ENCODE measurements at regions not wholly inside any gene's neighbourhood (a gene's known extent, or its start where the extent isn't known, plus 50 kb on each side); places are given as distances from the start of the nearest gene placed in this dataset.

- H3K4me3 ChIP-seq (replicated peaks in 1 of 3; ENCODE audit: insufficient read depth in 1 of 3, low read depth in 2 of 3, low read length in 3 of 3): no peak overlapping the region
- H4K20me1 ChIP-seq (ENCODE audit: insufficient read depth, low read length): no peaks in the 10 kb centered on the region
- POLR2A ChIA-PET: no interaction called here
- no CpG with 5 or more reads among the region's 1 CpG for WGBS (ENCODE audit: low lambda C conversion rate)
- H3K79me2 ChIP-seq (ENCODE audit: insufficient read depth, low read length): no peaks in the 10 kb centered on the region
- H3K9me3 ChIP-seq (ENCODE audit: low read length): peaks cover 27% of the 10 kb centered on the region; the same call in 1 of the 2 replicates
- no TSS peak for BruUV-seq (replicated peaks)
- in situ Hi-C loops (cut with HindIII; ENCODE audit: extremely low pct_ligation_motif_present, low pct_unique_long_range_greater_than_20kb): no loop called here
- no peaks in the 10 kb centered on the region for H3K36me3 ChIP-seq (replicated peaks in 1 of 2; ENCODE audit: control insufficient read depth in 1 of 2, insufficient read depth in 2 of 2, low read length in 2 of 2)
- H3K27ac ChIP-seq (ENCODE audit: extremely low read length, insufficient read depth, low read length): no peak overlapping the region
- no peaks in the 10 kb centered on the region for H3K27me3 ChIP-seq (ENCODE audit: control insufficient read depth in 1 of 2, insufficient read depth in 2 of 2, low read length in 2 of 2)
- no peak overlapping the region for H3K9ac ChIP-seq (ENCODE audit: insufficient read depth, low read depth, low read length)
- no peak overlapping the region for H2AFZ ChIP-seq (ENCODE audit: low read length)
- DNase-seq (ENCODE audit: low spot score) (no peak), FAIRE-seq (no peak), ATAC-seq (no peak)
- CTCF ChIA-PET (ENCODE audit: low intra/inter-chr PET ratio, low total read pairs): no interaction called here
- TF ChIP-seq ZNF547 (CRISPR knock-in tag; IDR thresholded peaks at IDR 0.05): no peak
- TF ChIP-seq AHDC1 (CRISPR knock-in tag; IDR thresholded peaks at IDR 0.05; ENCODE audit: borderline replicate concordance): no peak
- no peak for TF ChIP-seq ZNF280B (CRISPR knock-in tag; IDR thresholded peaks at IDR 0.05; ENCODE audit: borderline replicate concordance)
- TF ChIP-seq FUBP1 (CRISPR knock-in tag; IDR thresholded peaks at IDR 0.05; ENCODE audit: borderline replicate concordance): no peak
- TF ChIP-seq HMG20A (CRISPR knock-in tag; IDR thresholded peaks at IDR 0.05; ENCODE audit: borderline replicate concordance): no peak
- no peak for TF ChIP-seq KDM3A (CRISPR knock-in tag; IDR thresholded peaks at IDR 0.05; ENCODE audit: low read depth)
- no peak for TF ChIP-seq KDM2A (CRISPR knock-in tag; IDR thresholded peaks at IDR 0.05; ENCODE audit: borderline replicate concordance, low read depth)
- no peak for TF ChIP-seq SMARCC2 (IDR thresholded peaks at IDR 0.05)
- no peak for TF ChIP-seq GMEB1 (CRISPR knock-in tag; IDR thresholded peaks at IDR 0.05; ENCODE audit: borderline replicate concordance)
- TF ChIP-seq BCLAF1 (IDR thresholded peaks at IDR 0.05): no peak
- intact Hi-C loops (cut with micrococcal nuclease; ENCODE audit: unreplicated experiment): no loop called here
- H3K4me1 ChIP-seq (ENCODE audit: insufficient read depth, low read length): no peaks in the 10 kb centered on the region
- H3K4me2 ChIP-seq (ENCODE audit: low read depth, low read length): no peak overlapping the region
These were observed 315.3 kb upstream of the FGF13 start for GRCh38 chrX:139026811-139027210.

All from HepG2 (cell line).